LHCN-M2 (cell line): ENCODE measurements at regions not wholly inside any gene's neighbourhood (a gene's known extent, or its start where the extent isn't known, plus 50 kb on each side); places are given as distances from the start of the nearest gene placed in this dataset.

Experiments
- DNase-seq: peaks from one replicate; pipeline ENCODE4 v3.0.0-alpha.2; 2012; ENCODE audit warnings: low read depth

- DNase-seq: no peak
Measured at GRCh38 chr20:24261351-24261750, 208.1 kb upstream of the SYNDIG1 start.

GRCh38 chr20:24257171-24257570, 212.3 kb upstream of the SYNDIG1 start:
- no peak for DNase-seq

GRCh38 chr20:24256307-24256706, 213.1 kb upstream of the SYNDIG1 start:
- DNase-seq: no peak

DNA sequence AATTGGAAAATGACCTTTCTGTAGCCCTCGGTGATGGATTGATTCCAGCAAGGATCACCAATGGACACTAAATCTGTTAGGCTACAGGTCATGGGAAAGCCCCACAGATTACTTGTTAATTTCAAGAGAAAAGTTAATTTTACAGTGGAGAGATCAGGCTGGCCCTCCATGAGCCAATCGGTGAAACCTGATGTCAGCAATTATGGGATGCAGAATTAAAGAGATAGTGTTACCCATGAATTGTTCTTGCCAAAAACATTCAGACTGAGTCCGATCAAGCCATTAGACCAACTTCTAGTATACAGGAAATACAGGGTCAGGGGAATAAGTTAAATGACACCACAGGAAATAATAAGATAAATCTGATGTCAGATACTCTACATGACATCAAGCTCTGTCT, 214.9 kb upstream of the SYNDIG1 start:
- no peak for DNase-seq

DNA sequence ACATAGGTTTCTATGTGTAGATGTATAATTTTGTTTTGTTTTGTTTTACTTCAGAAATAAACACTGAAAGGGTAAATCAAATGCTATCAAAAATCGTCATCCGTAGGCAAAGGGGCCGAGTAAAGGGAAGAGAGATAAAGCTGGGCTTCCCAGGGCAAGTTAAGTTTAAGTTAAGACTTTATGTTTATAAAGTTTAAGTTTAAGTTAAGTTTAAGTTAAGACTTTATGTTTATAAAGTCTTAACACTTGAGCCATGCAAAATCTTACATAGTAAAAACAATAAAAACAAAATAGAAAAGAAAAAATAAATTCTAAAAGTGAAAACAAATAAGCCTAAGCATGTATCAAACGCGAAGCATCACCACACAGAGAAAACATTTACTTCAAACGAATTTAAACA, 216.1 kb upstream of the SYNDIG1 start:
- no peak for DNase-seq

- no peak for DNase-seq
Measured at GRCh38 chr20:24245094-24245493, 224.3 kb upstream of the SYNDIG1 start.

DNA sequence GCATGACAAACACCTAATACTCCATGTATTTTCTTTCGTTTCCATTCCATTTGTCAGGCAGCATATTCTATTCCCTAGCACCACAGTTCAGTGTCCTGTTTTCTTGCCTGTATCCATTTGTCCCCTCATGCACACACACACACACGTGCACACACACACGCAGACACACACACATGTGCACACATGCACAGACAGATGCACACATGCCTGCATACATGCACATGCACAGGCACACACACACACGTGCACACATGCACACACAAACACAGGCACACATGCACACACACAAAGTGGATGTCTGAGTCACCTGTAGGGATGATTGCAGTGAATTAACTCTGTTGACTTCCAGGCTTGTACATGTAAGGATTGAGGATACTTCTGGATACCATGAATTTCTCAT, 226.7 kb upstream of the SYNDIG1 start:
- no peak for DNase-seq

DNA sequence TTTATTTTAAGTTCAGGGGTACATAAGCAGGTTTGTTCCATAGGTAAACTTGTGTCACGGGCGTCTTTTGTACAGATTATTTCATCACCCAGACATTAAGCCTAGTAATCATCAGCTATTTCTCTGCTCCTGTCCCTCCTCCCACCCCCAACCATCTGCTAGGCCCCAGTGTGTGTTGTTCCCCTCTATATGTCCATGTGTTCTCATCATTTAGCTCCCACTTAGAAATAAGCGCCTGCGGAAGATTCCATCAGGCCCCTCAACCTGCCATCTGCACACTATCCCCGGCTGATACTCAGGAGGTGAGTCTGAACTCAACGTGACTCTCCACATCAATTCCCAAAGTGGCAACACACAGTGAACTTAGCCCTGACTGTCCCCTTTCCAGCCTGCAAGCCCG, 228.0 kb upstream of the SYNDIG1 start:
- no peak for DNase-seq

GRCh38 chr20:24236963-24237362, 232.5 kb upstream of the SYNDIG1 start:
- DNase-seq: no peak

DNA sequence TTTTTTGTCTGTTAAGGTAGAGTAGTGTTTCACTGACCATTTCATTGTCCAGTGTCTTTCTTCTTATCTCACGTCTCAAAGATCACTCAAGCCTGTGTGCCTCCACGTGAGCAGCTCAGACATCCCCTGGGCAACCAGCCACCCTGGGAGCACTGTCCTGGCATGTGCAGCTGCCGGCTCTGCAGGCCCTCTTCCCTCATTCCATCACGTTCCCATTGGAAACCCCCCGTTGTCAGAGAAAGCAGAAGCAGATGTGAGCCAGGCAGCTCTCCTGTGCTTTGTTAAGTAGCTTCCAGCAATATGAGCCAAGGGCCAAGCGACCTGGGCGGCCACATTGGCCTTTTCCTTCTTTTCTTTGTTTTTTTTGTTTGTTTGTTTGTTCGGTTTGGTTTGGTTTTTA, 233.2 kb upstream of the SYNDIG1 start:
- DNase-seq: no peak

DNA sequence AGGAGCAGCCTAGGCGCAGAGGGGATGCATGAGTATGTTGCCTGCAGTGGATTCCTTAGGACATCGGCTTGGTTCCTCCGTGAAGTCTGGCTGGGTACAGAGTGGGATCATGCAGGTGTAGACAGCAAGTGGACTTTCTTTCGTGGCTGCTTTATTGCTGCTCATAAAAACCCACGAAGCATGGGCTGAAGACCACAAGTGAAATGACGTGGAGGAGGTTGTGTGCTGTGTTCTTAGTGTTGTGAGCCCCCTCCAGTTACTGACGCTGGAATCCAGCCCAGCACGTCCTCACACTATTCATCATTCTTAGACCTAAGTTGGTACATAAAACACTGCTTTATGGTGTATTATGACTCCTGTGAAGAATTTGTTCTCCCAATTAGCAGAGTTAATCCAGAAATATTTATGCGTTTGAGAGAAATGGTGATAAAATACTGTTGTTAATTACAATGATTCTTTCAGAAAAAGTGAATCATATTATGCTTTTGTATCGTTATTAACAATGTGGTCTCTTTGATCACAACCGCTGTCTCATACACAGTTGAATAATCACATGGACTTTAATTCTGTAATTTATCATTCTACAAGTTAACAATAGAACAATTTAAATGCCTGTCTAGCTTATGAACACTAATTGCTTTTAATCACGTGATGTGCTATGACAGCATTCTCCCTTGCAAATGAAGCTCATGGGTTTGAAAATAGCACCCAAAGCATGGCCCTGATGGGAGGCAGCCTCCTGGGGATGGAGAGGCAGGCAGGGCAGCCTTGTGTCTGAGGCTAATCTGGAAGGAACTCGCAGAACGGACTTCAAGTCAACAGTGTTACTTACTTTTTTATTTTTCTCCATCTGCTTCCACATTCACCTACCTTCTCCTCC, 233.9 kb upstream of the SYNDIG1 start:
- DNase-seq: no peak

GRCh38 chr20:24227600-24227999, 239.0 kb upstream of the GGTLC1 start:
- no peak for DNase-seq

DNA sequence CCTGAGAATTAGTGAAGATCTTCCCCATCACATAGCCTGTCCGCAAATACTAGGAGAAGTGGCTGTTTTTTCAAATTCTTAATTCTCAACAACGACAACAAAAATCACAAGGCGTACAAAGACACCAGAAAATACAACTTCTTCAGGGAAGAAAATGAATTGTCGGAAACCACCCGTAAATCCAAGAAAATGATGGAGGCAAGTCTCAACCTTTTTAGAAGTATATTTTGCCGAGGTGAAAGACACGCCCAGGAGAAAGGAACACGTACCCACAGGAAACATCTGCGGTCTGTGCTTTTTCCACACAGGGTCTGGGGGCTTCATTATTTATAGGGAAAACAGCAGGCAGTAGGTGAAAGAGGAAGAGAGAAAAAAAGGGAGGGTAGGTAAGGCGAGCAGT, 223.9 kb upstream of the GGTLC1 start:
- no peak for DNase-seq

- DNase-seq: no peak
Measured at GRCh38 chr20:24211972-24212371, 223.4 kb upstream of the GGTLC1 start.

DNA sequence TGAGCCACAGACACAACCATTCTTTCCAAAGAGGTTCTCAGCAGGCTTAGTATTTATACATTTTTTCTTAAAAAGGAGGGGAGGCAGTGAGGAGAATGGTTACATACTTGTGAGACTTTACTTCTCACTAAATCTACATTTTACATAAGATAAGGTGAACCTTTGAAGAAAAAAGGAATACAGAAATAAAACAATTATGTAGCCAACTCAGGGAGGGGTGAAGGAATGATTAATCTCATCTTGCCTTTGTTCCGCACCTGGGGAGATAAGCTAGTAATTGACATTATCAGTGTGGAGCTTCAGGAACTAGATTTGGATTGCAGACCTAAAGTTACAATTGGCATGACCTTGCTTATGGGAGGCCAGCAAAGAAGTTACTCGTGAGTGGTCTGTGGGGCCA, 221.8 kb upstream of the GGTLC1 start:
- no peak for DNase-seq

DNA sequence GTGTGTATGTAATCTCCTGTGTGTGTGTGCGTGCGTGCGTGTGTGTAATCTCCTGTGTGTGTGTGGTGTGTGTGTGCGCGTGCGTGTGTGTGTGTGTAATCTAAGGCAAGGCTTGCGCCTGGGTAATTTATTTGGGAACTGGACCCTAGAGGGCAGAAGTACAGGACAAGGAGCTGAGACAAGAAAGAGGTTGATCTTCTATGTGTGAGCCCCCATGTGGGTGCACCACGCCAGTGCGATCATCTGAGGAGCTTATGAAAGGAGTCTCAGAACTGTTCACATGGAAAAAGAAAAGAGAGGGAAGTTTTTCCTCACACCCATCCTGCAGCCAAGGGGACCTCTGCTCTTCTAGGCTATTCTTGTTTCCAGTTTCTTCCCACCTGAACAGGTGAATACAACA, 220.1 kb upstream of the GGTLC1 start:
- DNase-seq: no peak

DNA sequence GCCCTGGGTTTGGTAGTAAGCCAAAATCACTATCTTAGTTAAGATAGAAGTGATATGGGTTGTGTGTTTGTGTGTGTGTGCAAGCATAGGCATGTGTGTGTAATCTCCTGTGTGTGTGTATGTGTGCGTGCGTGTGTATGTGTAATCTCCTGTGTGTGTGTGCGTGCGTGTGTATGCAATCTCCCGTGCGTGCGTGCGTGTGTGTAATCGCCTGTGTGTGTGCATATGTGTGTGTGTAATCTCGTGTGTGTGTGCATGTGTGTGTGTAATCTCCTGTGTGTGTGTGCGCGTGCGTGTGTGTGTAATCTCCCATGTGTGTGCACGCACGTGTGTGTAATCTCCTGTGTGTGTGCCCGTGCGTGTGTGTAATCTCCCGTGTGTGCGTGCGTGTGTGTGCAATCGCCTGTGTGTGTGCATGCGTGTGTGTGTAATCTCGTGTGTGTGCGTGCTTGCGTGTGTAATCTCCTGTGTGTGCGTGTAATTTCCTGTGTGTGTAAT, 219.3 kb upstream of the GGTLC1 start:
- no peak for DNase-seq

DNA sequence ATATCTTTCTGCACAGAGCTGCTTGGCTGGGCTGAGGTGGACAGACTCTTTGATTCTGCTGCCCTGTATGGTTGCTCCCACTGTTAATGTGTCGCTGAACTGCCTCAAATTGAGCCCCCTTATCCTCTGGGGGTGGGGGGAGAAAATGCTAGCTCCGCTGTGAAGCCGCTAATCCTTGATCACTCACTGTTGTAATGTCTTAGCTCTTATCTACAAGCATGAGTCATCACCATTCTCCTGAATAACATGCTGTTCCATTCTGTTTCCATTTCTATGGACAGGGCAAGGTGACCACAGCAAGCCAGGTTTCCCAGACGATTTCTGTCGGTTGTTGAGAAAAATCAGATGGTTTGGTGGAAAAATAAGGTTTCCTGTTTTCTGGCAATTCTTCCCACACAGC, 218.4 kb upstream of the GGTLC1 start:
- no peak for DNase-seq

DNA sequence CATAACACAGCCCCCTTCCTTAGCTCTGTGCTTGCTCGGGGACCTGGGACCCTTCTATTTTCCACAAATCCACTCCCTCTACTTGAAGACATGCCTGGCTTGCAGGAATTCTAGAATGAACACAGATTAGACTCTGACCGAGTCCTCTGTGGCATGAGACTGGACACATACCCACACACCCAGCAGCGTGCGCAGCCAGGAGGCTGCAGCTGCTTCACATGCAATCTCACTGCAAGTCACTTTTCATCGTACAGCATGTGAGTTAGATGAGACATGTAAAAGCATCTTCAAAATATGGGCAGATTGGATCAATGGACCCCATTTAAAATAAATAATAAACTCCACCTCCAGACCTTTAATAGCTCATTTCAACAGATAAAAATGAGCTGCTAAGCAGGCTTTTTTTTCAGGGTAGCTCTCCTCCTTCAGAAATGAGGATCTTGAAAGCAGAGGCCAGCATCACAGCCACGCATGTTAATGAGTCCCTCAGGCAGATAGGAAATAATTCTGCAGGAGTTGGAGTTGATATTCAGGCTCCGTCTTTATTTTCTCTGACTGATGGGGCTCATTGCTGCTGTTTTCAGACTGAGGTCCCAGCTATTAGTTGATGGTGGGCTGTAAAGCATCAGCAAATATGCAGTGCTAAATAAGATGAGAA, 215.1 kb upstream of the GGTLC1 start:
- DNase-seq: no peak

GRCh38 chr20:24199501-24199900, 210.9 kb upstream of the GGTLC1 start:
- DNase-seq: no peak

- DNase-seq: no peak
Measured at GRCh38 chr20:24194143-24194542, 205.6 kb upstream of the GGTLC1 start.

DNA sequence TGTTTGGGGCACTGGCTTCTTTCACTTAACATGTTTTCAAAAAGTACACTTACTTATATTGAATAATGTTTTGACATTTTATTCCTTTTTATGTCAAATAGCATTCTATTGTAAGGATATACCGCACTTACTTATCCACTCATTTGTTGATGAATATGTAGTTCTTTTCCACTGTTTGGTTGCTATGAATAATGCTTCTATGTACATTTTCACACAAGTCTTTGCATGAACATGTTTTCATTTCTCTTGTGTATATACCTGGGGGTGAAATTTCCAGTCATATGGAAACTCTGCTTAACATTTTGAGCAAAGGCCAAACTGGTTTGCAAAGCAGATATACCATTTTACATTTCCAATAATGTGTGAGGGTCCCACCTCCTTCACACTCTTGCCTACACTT, 202.3 kb upstream of the GGTLC1 start:
- DNase-seq: no peak

DNA sequence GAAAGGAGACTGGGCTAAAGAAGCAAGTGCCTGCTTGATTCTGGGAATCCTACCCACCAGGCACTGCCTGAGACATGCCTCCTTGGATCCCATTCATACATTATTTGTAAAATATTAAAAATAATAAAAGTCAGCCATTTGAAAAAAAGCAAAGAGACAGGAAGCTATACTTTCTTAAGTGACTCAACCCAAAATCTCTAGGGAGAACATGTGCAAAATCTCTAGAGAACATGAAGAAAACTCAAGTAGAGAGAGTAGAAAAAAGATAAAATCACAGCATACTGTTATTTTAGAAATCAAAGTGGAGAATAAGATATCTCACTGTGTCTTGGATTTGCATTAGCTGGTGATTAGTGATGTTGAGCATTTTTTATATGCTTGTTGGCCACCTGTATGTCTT, 197.2 kb upstream of the GGTLC1 start:
- no peak for DNase-seq
